DMS79 (cell line): ENCODE measurements at regions not wholly inside any gene's neighbourhood (a gene's known extent, or its start where the extent isn't known, plus 50 kb on each side); places are given as distances from the start of the nearest gene placed in this dataset.

Experiments
- DNase-seq: peaks from one replicate; lab custom pipeline; 2025; lab: John Stamatoyannopoulos, UW

DNA sequence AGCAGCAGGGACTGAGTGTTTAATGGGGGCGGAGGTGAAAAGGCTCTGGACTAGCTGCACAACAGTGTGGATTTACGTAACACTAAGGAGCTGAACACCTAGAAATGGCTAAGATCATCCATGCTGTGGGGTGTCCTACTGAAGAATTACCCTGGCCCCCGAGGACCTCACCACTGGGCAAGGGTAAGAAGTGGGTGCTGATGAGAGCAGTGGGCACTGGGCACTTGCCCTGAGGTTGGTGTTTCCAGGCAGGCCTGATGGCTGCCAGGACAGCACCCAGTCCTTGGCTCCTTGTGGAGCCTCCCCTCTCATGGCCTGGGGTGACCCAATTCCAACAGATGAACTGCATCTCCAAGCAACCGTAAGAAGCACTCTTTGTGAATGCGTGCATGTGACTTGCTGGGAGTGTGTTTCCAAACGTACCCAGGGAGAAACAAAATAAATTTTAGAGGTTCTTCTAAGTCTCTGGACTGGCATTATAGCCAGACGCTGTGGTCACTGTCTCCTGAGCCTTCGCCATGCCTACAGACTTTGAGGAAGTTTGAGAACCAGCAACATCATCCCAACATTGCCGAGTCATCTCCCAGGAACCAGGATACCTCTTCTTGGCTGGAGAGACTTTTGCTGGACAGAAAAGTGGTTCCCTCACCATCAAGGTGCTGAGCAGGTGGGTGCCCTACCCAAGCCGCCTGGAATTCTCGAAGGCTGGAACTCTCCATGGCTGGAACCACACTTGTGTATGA is 245.9 kb downstream of the ERMARD start:
- DNase-seq: no peak

DNA sequence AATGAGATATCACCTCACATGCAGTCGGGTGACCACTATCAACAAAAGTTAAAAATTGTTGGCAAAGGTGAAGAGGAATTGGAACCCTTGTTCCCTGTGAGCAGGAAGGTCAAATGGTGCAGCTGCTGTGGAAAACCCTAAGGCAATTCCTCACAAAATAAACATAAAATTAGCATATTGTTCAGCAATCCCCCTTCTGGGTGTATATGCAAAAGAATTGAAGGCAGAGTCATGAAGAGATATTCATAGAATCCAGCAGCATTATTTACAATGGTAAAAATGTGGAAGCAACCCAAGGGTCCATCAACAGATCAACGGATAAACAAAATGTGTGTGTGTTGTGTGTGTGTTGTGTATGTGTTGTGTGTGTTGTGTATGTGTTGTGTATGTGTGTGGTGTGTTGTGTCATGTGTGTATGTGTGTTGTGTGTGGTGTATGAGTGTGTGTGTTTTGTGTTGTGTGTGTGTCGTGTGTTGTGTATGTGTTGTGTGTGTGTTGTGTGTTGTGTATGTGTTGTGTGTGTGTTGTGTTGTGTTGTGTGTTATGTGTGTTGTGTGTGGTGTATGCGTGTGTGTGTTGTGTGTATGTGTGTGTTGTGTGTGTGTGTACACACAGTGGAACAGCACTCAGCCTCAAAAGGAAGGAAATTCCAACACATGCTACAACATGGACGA is 245.1 kb downstream of the ERMARD start:
- no peak for DNase-seq

DNA sequence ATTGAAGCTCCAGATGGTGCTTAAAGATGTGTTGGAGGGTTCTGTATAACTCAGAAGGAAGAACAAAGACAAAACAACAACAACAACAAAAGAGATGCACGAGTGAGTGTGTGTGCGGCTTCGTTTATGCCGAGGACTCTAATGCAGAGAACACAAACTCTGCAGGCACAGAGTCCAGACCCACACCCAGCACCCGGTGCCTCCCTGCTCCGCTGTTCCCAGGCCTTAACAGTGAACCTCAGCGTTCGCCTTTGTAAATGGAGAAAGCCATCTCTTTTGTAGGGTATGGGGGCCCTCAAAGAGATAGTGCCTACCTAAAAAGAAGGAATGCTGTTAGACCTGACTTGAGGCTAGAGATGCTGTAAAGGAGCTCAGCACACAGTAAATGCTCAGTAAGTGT is 243.3 kb downstream of the ERMARD start:
- no peak for DNase-seq

DNA sequence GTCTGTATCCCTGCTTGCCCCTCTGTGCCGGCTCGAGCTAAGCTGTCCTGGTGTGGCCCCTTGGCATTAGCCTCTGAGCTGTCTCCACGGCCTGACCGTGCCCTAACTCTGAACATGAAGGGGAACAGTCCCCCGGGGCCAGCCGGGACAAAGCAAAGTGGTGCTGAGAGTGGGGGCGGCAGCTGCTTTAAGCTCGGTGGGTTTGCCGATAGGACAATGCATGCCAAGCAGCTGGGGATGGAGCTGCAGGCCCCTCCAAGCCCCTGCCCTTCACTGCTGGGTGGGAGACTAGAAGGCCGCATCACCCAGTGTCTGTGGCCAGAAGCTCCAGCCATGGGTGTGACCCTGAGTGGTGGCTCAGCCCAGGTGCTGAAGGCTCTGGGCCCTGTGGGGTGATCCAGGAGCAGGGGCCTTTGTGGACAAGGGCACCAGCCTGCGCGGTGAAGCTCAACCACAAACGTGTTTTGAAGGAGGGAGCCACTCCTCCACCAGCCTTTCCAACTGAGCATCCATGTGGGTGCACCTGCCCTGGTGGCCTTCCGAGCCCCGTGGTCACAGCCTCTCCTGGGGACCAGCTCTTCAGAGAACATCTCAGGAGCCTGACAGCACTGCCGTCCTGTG is 242.5 kb downstream of the ERMARD start:
- DNase-seq: no peak

DNA sequence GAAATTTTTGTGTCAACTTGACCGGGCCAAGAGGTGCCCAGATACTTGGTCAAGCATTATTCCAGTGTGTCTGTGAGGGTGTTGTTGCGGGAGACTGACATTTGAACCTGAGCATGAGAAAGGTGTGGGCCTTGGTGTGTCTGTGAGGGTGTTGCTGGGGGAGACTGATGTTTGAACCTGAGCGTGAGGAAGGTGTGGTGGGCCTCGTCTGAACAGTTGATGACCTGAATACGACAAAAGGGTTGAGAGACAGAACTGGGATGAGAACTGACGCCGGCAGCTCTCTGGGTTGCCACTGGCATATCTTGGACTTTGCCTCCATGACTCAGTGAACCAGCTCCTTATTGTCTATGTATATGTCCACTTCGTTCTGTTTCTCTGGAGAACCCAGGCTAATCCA is 240.5 kb downstream of the ERMARD start:
- DNase-seq: no peak

DNA sequence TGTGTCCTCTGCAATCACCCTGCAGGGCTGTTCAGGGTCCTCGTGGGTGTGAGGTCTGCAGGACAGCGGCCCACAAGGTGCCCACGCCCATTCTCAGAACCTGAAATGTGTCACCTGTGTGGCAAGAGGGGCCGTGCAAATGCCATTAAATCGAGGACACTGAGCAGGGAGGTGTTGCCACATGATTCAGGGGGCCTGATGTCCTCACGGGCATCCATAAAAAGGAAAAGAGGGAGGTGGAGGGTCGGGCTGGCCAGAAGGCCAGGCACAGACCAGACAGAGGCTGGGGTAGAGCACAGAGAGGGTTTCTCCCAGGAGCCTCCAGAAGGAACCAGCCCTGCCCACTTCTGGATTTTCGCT is 239.6 kb downstream of the ERMARD start:
- DNase-seq: no peak

DNA sequence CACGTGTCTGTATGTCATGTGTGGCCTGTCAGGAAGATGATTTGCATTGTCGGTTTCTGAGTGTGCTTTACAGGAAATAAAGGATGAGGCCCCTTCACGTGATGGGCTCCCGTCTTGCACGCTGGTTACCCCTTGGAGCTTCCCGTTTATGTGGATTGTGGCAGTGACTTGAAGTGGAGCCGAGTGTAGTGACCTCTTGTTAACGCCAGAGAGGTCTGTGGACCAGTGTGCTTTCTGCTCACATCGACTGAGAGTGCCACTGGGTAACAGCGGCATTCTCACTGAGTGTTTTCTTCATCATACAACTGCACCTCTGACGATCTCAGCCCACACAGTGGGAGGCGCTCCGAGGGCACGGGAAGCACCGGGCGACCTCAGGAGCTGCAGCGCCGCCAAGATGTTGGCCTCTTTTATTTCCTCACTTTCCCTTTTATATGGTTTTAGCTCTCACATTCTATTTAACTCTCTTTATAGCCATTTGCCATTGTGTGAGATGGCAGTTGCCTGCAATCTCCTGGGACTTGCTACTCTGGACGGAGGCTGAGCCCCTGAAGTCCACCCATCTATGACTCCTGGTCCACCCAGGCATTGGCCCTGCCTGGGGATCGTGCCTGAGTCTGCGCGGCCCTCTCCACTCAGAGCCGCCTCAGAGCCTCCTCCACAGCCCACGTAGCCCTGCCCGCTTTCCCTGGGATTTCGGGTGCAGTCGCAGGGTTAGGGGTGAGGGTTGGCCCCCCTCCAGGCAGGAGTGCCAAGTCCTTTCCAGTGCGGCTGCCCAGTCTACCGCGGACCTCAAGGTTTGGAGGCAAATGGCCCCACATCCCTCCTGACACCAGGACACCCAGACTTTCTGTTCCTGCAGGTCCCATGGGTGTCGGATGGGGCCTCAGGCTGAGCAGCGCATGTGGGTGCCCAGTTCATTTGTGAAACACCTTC is 238.9 kb downstream of the ERMARD start:
- no peak for DNase-seq

DNA sequence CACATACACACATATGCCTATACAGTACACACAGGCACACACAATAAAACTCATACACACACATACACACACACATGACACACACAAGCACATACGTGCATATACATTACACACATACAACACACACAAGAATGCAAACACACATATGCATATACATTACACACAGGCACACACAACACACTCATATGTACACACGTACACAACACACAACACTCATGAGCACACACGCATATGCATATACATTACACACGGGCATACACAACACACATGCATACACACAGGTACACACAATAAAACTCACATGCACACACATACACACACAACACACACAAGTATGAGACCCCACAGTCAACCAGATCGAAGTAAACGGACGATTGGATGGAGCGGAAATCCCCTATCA is 238.2 kb downstream of the ERMARD start:
- no peak for DNase-seq

DNA sequence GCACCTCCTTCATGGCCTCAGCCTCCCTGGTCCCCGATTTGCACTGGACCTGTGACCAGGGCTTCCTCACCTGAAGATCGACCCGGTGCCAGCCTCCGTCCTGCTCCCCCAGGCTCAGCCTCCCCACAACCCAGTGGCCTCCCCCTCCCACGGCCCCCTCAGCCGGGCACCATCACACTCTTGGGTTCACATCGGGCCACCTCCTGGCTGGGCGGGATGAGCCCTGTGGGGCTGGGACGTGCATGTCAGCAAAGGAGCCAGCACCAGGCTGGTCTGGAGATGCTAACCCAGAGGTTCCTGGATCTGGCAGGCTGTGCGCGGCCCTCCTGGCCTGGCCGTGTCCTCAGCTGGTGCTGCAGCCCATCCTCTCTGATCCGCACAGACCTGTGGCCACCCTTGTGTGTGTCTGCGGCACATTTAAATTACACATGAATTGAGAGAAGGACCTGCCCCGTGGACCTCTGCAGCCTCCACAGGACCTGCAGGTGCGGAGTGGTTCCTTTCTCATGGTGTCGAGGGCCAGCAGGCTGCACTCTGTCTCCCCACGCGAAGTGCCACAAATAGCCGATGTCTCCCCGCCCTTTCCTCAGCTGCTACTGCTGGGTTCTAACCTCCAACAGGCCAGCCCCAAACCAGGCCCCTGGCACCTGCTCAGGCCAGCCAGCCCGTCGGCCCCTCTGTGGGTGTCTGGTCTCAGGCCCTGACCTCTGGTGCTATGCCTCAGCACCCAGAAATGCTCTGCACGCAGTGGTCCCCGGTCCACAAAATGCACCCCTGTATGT is 237.5 kb downstream of the ERMARD start:
- no peak for DNase-seq

DNA sequence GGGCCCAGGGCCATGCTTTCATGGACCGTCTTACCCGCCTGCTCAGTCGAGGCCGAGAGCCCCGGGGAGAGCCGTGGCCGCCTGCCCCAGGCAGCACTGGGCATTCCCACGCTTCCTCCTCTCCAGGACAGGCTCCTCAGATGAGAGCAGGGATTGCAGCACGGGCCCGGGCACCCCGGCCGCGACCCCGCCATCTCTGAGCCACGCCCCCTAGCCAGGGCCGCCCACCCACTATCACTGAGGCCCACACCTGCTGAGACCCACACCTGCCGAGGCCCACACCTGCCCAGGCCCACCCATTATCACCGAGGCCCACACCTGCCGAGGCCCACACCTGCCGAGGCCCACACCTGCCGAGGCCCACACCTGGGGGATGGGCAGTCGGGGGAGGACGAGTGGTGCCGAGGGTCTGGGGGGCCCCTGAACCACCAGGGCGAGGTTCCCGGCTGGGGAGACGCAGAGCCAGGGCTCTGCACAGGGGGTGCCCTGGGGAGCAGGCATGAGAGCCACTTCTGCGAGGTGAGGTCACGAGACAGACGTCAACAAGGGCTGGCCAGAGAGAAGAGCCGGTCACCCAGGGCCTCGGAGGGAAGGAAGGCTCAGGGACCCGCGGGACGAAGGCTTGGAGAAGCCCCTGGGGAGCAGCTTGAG is 235.6 kb downstream of the ERMARD start:
- no peak for DNase-seq

DNA sequence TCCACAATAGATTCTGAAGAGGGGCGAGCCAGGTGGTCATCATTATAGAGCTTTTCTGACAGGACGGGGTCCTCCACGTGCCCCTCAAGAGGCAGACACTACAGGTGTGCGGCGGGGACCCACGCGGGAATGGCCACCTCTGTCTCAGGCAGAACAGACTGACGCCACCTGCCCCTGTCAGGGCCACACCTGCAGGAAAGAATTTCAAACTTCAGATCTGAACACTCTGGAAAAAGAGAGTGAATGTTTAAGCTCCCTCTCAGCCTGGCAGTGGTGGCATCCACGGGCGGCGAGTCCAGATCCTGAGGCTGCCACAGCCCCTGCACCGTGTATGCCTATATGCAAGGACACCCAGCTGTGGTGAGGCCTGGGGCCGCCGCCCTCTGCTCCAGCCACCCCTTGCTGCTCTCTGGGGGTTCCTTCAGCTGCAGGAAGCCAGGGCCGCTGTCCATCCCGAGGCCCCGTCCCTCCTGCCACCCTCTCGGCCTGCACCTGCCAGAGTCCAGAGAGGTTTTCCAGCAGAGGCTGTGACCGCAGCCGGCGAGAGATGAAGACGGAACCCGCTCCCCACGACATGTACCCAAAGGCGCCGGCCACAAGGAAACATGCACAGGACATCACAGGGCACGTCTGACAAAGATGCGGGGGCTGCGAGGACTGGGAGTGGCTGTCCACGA is 234.9 kb downstream of the ERMARD start:
- peak; percentile 24 for DNase-seq

DNA sequence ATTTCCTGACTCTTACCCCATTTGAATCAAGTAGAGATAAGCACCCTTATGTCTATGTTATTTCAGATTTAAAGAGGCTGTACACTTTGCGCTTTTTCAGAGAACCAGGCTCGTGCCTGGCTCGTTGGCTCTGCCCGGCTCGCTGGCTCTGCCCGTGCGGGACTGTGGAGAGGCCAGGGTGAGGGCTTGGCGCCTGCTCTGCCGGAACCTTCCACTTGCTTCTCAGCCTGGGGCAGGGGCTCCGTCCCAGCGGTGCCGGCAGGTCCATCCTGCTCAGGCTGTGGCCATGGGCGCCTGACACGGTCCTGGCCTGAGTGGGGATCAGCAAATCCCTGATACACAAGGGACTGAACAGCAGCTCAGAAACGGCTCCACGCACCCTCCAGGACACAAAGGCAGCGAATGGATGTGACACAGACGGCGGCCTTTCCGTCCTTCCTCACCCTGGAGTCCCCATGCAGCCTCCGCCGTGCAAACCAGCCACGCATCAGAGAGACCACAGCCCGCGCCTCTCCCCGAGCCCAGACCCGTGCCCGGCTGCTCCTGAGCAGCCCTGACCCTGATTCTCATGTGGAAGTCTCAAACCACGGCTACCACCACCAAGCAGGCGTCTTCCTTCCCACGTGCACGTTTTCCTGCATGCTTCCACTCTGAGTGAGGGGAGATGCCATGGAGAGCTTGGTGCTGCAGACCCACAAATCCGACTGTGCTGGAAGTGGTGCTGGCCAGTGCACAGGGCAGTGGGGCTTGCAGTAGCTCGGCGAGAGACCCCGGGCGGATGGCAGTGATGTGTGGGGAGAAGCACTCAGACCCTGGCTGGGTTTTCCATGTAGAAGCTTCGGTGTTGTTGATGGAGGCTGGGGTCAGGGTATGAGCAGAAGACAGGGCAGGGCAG is 233.9 kb downstream of the ERMARD start:
- no peak for DNase-seq

DNA sequence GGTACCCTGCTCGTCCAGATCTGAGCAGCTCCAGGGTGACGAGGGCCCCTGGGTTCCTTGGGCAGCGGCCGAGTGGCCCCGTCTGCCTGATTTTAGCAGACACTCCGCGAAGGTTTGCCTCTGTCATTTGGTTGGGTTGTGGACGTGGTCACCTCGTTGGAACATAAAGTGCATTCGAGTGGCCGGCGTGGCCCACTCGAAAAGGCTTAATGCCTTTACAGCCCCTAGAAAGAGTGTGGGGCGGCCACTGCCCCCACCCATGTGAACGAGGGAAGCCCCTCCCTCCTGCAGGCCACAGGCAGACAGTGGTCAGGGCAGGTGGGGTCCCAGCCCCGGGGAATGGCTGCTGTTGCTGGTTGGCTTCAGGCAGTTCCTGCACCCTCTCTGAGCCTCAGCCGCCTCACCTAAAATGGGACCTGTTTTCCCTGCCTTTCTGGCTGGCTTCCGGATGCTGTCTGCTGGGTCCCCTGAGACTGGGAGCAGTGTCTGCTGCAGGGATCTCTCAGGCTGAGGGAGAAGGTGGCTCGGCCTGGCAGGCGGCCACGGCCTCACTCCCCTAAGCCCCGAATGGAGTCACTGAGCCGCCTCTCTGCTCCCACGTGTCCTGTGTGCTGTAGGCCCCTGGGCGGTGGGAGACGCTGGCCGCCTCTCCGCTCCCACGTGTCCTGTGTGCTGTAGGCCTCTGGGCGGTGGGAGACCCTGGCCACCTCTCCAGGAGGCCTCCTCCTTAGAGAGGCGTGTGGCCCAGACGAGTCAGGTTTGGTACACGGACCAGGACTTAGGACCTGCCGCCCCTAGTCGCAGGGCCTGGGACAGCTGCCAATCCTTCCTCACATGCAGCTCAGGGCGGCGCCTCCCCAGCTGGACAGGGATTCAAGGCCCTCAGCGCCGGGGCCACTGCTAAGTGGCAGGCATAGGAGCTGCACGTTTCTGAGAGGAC is 233.0 kb downstream of the ERMARD start:
- DNase-seq: peak; percentile 93

DNA sequence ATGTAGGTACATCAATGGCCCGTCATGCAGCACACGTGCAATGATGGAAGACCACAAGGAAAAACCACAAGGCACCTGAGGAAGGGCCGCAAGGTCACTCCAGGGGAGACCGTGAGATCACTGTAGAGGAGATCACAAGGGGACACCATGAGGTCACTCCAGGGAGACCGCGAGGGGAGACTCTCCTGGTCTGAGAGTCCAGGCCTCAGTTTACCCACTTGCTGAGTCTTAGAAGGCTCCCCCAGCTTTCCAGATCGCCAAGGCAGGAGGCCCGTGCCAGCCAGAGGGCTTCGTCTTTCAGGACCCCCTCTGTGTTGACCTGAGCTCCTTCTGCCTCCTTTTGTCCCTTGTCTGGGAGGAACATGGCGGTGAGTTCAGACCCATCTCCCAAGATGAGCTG is 232.2 kb downstream of the ERMARD start:
- DNase-seq: no peak

DNA sequence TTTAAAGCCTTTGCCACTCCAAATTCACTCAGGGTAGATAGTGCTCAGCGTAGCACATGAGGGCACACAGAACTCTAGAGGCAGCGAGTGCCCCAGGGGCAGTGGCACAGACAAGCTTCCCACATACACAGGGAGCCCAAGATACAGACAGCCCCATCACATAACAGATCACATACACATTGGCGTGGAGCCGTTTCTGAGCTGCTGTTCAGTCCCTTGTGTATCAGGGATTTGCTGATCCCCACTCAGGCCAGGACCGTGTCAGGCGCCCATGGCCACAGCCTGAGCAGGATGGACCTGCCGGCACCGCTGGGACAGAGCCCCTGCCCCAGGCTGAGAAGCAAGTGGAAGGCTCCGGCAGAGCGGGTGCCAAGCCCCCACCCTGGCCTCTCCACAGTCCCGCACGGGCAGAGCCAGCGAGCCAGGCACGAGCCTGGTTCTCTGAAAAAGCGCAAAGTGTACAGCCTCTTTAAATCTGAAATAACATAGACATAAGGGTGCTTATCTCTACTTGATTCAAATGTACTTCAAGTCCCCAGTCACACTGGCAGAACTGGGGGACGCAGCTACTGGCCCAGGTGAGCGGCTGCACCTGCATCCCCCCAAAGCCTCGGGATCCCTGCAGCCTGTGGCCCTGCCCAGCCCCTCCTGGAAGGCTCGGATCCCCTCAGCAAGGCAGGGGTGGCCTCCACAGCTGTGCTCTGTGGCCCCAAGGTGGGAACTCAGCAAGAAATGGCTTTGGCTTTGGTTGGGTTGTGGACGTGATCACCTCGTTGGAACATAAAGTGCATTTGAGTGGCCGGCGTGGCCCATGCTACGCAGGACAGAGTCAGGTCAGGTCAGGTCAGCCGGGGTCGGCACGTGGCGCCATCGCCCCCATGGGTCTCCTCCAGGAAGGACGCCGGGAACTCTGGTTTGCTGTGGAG is 231.3 kb downstream of the ERMARD start:
- DNase-seq: peak; percentile 21

DNA sequence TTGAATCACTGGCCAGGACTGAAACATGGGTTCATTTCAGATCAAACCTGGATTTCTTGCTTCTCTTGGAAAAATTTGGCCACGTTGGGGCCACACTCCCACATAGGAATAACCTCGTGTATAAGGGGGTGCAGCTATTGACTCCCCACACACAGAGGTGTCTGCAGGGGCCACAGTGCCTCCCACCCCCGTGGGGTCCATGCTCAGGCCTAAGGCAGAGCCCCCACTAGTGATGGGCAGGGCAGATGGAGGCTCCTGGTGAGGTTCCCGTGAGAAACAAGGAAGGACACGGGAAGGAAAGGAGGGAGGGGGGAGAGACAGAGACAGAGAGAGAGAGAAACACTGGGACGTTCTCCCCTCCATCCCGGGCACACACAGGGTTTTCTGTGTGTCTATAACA is 230.5 kb downstream of the ERMARD start:
- no peak for DNase-seq

DNA sequence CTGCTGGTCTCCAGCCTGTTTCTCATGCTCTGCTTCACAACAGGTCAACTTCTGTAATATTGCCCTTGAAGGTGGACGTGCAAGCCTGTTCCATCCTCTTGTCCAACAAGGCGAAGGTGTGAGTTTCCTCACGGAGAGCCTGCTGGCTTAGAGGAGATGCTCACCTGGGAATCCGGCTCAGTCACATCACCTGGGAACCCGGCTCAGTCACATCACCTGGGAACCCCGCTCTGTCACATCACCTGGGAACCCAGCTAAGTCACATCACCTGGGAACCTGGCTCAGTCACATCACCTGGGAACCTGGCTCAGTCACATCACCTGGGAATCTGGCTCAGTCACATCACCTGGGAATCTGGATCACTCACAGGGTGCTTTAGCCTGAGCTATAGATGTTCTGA is 230.1 kb downstream of the ERMARD start:
- DNase-seq: no peak
